Cardiac muscle cell (in vitro differentiated cells and primary cell): ENCODE measurements at regions not wholly inside any gene's neighbourhood (a gene's known extent, or its start where the extent isn't known, plus 50 kb on each side); places are given as distances from the start of the nearest gene placed in this dataset.

ENCODE experiments used
- DNase-seq, 2 donors: peaks; one replicate each; pipeline versions ENCODE4 v3.0.0 to v3.0.0-alpha.2; 2010 to 2017; ENCODE audit warnings: low read depth in 1 of 2, low spot score in 1 of 2
- H3K27ac ChIP-seq: fragments of 200-600 bp; sonication (generic); 2 replicates; pipeline ENCODE4 v1.5.1; 2016
- H3K27me3 ChIP-seq: fragments of 200-600 bp; sonication (generic); 2 replicates; pipeline ENCODE4 v1.6.0; 2016; ENCODE audit warnings: control low read depth
- H3K36me3 ChIP-seq: fragments of 200-600 bp; sonication (generic); 2 replicates; pipeline ENCODE4 v1.5.1; 2016; ENCODE audit warnings: control low read depth
- H3K4me1 ChIP-seq: fragments of 200-600 bp; sonication (generic); 2 replicates; pipeline ENCODE4 v1.8.1; 2017; ENCODE audit warnings: low read depth, mild to moderate bottlenecking, mixed run types
- H3K4me3 ChIP-seq: fragments of 200-600 bp; sonication (generic); 2 replicates; pipeline ENCODE4 v1.5.1; 2016; ENCODE audit warnings: mild to moderate bottlenecking
- H3K9me3 ChIP-seq: fragments of 200-600 bp; sonication (generic); 2 replicates; pipeline ENCODE4 v1.5.1; 2017; ENCODE audit warnings: low read depth, mild to moderate bottlenecking, control low read depth
- CTCF ChIP-seq: IDR thresholded peaks from 2 replicates; pipeline ENCODE4 v1.5.1; 2012; ENCODE audit warnings: low read depth, mild to moderate bottlenecking, low read length

- Histone ChIP-seq H3K27me3 (no peaks in the 10 kb centered on the region), H3K4me3 (no peak overlapping the region), H3K27ac (no peak overlapping the region), H3K36me3 (no peaks in the 10 kb centered on the region), H3K4me1 (no peaks in the 10 kb centered on the region), H3K9me3 (no peaks in the 10 kb centered on the region)
- TF ChIP-seq CTCF: no peak
- no peak for DNase-seq
These were observed 406.0 kb upstream of the TMCO5A start for GRCh38 chr15:37528432-37528831.

GRCh38 chr15:37536967-37537605, 397.4 kb upstream of the TMCO5A start:
- TF ChIP-seq CTCF: no peak
- no peak for DNase-seq
- Histone ChIP-seq H3K27ac (no peak overlapping the region), H3K4me1 (no peaks in the 10 kb centered on the region), H3K4me3 (no peak overlapping the region), H3K9me3 (no peaks in the 10 kb centered on the region), H3K27me3 (no peaks in the 10 kb centered on the region), H3K36me3 (no peaks in the 10 kb centered on the region)

GRCh38 chr15:37537802-37538201, 396.6 kb upstream of the TMCO5A start:
- no peak for DNase-seq
- Histone ChIP-seq H3K4me3 (no peak overlapping the region), H3K27ac (no peak overlapping the region), H3K4me1 (no peaks in the 10 kb centered on the region), H3K27me3 (no peaks in the 10 kb centered on the region), H3K36me3 (no peaks in the 10 kb centered on the region), H3K9me3 (no peaks in the 10 kb centered on the region)
- no peak for TF ChIP-seq CTCF

GRCh38 chr15:37548116-37548515, 386.3 kb upstream of the TMCO5A start:
- no peaks in the 10 kb centered on the region for H3K36me3 ChIP-seq
- H3K9me3 ChIP-seq: no peaks in the 10 kb centered on the region
- no peak for DNase-seq
- no peaks in the 10 kb centered on the region for H3K4me1 ChIP-seq
- no peak overlapping the region for H3K27ac ChIP-seq
- no peak overlapping the region for H3K4me3 ChIP-seq
- no peak for TF ChIP-seq CTCF
- no peaks in the 10 kb centered on the region for H3K27me3 ChIP-seq

- no peak for DNase-seq
- H3K27me3 ChIP-seq: no peaks in the 10 kb centered on the region
- no peaks in the 10 kb centered on the region for H3K4me1 ChIP-seq
- TF ChIP-seq CTCF: no peak
- H3K9me3 ChIP-seq: no peaks in the 10 kb centered on the region
- no peak overlapping the region for H3K27ac ChIP-seq
- no peak overlapping the region for H3K4me3 ChIP-seq
- H3K36me3 ChIP-seq: no peaks in the 10 kb centered on the region
These were observed 383.9 kb upstream of the TMCO5A start for GRCh38 chr15:37550360-37551024.
